Thyroid gland (tissue), 4 donors: ENCODE measurements at regions not wholly inside any gene's neighbourhood (a gene's known extent, or its start where the extent isn't known, plus 50 kb on each side); places are given as distances from the start of the nearest gene placed in this dataset.

ENCODE experiments used
- DNase-seq, 2 donors: peaks; one replicate each; pipeline ENCODE4 v3.0.0-alpha.2; 2019
- H3K27ac ChIP-seq, 3 donors: fragments of 200-600 bp; sonication (generic); 1 replicate in 2 of 3; 2 replicates in 1 of 3; pipeline ENCODE4 v1.5.1; 2016 to 2019; ENCODE audit warnings: mild to moderate bottlenecking in 1 of 3, moderate library complexity in 1 of 3
- H3K27me3 ChIP-seq: fragments of 200-600 bp; sonication (generic); one replicate; pipeline ENCODE4 v1.5.1; 2019
- H3K36me3 ChIP-seq, 2 donors: fragments of 200-600 bp; sonication (generic); one replicate each; pipeline ENCODE4 v1.5.1; 2016 to 2019
- H3K4me1 ChIP-seq, 2 donors: fragments of 200-600 bp; sonication (generic); one replicate each; pipeline ENCODE4 v1.5.1; 2017 to 2019
- H3K4me3 ChIP-seq, 3 donors: fragments of 200-600 bp; sonication (generic); replicated peaks in 1 of 3; 1 replicate in 2 of 3; 2 replicates in 1 of 3; pipeline ENCODE4 v1.5.1; 2016; ENCODE audit warnings: mild to moderate bottlenecking in 1 of 3
- H3K9me3 ChIP-seq: fragments of 200-600 bp; sonication (generic); one replicate; pipeline ENCODE4 v1.5.1; 2017
- POLR2A ChIP-seq, 2 donors: fragments of 450-650 bp; IDR thresholded peaks; one replicate each; pipeline ENCODE4 v1.6.1; 2017; ENCODE audit warnings: antibody characterized with exemption in 2 of 2, mild to moderate bottlenecking in 2 of 2, moderate library complexity in 1 of 2
- WGBS, 2 donors: methylation state at CpG; one replicate each; pipeline ENCODE4 v1.1.5; 2017; 5-methylcytosine and 5-hydroxymethylcytosine counted together
- intact Hi-C: fragments of 100-400 bp; cut with DNase I; formaldehyde crosslinking; loops from one replicate; pipeline ENCODE4 v1.15.1; 2023
- TF ChIP-seq, protein P1 (sequence below), 6 experiments: fragments of 200-600 bp in 3 of 6; fragments of 450-650 bp in 3 of 6; sonication (generic) in 3 of 6; IDR thresholded peaks; one replicate each; pipeline ENCODE4 v1.5.1; 2016 to 2019; ENCODE audit warnings: antibody characterized with exemption in 6 of 6, mild to moderate bottlenecking in 2 of 6, inconsistent platforms in 1 of 6, moderate library complexity in 1 of 6

- H3K27ac ChIP-seq, result no peak overlapping the region
- H3K36me3 ChIP-seq, result no peaks in the 10 kb centered on the region
- no peaks in the 10 kb centered on the region for H3K9me3 ChIP-seq
- no peak overlapping the region for H3K4me3 ChIP-seq
- intact Hi-C loops, result no loop called here
- TF ChIP-seq POLR2A (IDR thresholded peaks at IDR 0.05), result no peak
- TF ChIP-seq, protein P1, sequence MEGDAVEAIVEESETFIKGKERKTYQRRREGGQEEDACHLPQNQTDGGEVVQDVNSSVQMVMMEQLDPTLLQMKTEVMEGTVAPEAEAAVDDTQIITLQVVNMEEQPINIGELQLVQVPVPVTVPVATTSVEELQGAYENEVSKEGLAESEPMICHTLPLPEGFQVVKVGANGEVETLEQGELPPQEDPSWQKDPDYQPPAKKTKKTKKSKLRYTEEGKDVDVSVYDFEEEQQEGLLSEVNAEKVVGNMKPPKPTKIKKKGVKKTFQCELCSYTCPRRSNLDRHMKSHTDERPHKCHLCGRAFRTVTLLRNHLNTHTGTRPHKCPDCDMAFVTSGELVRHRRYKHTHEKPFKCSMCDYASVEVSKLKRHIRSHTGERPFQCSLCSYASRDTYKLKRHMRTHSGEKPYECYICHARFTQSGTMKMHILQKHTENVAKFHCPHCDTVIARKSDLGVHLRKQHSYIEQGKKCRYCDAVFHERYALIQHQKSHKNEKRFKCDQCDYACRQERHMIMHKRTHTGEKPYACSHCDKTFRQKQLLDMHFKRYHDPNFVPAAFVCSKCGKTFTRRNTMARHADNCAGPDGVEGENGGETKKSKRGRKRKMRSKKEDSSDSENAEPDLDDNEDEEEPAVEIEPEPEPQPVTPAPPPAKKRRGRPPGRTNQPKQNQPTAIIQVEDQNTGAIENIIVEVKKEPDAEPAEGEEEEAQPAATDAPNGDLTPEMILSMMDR (IDR thresholded peaks at IDR 0.05), result no peak
- H3K4me1 ChIP-seq, result no peaks in the 10 kb centered on the region
- WGBS, 2 donors, result 60 to 68% methylated on average over 5 of the region's 5 CpGs
- DNase-seq, result no peak
- H3K27me3 ChIP-seq, result no peaks in the 10 kb centered on the region
Measured at GRCh38 chr2:6053743-6054142, 361.6 kb downstream of the SOX11 start.

- Histone ChIP-seq H3K4me1 (no peaks in the 10 kb centered on the region), H3K27ac (no peak overlapping the region), H3K27me3 (no peaks in the 10 kb centered on the region), H3K4me3 (no peak overlapping the region), H3K9me3 (no peaks in the 10 kb centered on the region), H3K36me3 (no peaks in the 10 kb centered on the region)
- DNase-seq, result no peak
- 44 to 55% methylated on average over 7 of the region's 7 CpGs for WGBS, 2 donors
- intact Hi-C loops, result no loop called here
- TF ChIP-seq, protein P1 (IDR thresholded peaks at IDR 0.05), result no peak
- TF ChIP-seq POLR2A (IDR thresholded peaks at IDR 0.05), result no peak
Measured at GRCh38 chr2:6054161-6054671, 362.0 kb downstream of the SOX11 start.

DNA sequence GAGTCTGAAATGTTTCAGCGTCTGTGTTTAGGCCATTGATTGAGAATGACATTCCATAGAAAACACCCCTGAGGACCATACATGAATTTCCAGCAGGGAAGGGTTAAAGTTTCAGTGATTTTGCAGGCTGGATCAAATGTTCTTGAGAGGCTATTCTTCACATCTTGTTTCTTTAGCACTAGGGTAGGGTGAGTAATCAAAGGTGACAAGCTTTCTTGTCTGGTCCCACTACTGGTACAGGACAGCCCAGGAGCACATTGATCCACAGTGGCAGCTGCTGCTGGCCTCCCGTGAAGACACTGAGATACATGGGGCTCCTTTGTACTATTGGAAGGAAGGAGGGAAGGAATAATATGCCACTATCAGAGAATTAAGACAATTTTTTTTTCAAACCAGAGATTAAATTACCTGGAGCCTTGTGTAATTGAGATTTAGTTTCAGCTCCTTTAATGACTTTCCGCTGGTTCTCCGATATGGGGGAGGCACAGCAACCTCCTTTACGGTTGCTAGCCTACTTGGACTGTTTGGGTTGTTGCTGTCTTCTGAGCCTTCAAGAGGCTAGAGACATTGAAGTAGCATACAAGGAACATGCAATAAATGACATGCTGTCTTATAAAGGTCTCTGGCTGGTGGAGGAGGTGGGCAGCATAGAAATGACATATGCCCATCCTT is 368.9 kb downstream of the SOX11 start:
- no peaks in the 10 kb centered on the region for H3K27me3 ChIP-seq
- intact Hi-C loops, result no loop called here
- H3K9me3 ChIP-seq, result no peaks in the 10 kb centered on the region
- H3K36me3 ChIP-seq, result no peaks in the 10 kb centered on the region
- no peak overlapping the region for H3K27ac ChIP-seq
- DNase-seq, result no peak
- H3K4me3 ChIP-seq, result no peak overlapping the region
- 80 to 82% methylated on average over 5 of the region's 5 CpGs for WGBS, 2 donors
- H3K4me1 ChIP-seq, result no peaks in the 10 kb centered on the region
- TF ChIP-seq POLR2A (IDR thresholded peaks at IDR 0.05), result no peak
- TF ChIP-seq, protein P1 (IDR thresholded peaks at IDR 0.05), result no peak

- WGBS, 2 donors, result 83 to 88% methylated on average over 2 of the region's 2 CpGs
- no peaks in the 10 kb centered on the region for H3K36me3 ChIP-seq
- H3K4me1 ChIP-seq, result no peaks in the 10 kb centered on the region
- no peak for DNase-seq
- no peaks in the 10 kb centered on the region for H3K27me3 ChIP-seq
- TF ChIP-seq, protein P1 (IDR thresholded peaks at IDR 0.05), result no peak
- TF ChIP-seq POLR2A (IDR thresholded peaks at IDR 0.05), result no peak
- no peak overlapping the region for H3K4me3 ChIP-seq
- intact Hi-C loops, result no loop called here
- H3K27ac ChIP-seq, result no peak overlapping the region
- H3K9me3 ChIP-seq, result no peaks in the 10 kb centered on the region
Measured at GRCh38 chr2:6064757-6065156, 372.6 kb downstream of the SOX11 start.

GRCh38 chr2:6065703-6066102 is 373.5 kb downstream of the SOX11 start:
- H3K36me3 ChIP-seq, result no peaks in the 10 kb centered on the region
- H3K4me1 ChIP-seq, result no peaks in the 10 kb centered on the region
- no peak for TF ChIP-seq POLR2A (IDR thresholded peaks at IDR 0.05)
- TF ChIP-seq, protein P1 (IDR thresholded peaks at IDR 0.05), result no peak
- no peak overlapping the region for H3K4me3 ChIP-seq
- DNase-seq, result no peak
- H3K27ac ChIP-seq, result no peak overlapping the region
- H3K9me3 ChIP-seq, result no peaks in the 10 kb centered on the region
- intact Hi-C loops, result no loop called here
- H3K27me3 ChIP-seq, result no peaks in the 10 kb centered on the region
- WGBS, 2 donors, result 88 to 95% methylated on average over 3 of the region's 3 CpGs
